ENCODE measurements at regions not wholly inside any gene's neighbourhood (a gene's known extent, or its start where the extent isn't known, plus 50 kb on each side); places are given as distances from the start of the nearest gene placed in this dataset.

DNA sequence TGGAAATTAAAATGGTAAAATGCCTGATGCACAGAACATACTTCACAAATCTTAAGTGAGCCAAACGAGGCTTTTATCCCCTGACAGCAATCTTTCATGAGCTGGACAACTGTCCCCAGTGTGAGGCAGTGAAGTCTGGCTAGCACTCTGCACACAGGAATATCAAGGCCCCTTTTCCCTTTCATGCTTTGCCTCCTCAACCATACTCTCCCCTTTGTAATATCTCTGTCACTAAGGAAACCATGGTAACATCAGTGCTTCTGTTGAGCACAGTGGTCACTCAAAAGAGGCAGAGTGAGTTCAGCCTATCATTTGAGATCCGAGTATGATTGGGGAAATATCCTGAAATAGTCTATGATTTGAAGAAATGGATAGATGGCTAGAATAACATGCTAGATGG is 318.3 kb downstream of the ENC1 start:
- H3K4me3 ChIP-seq (ENCODE audit: control insufficient read depth, low read depth, low read length), result no peak overlapping the region
- DNase-seq (ENCODE audit: low read depth), result no peak
- TF ChIP-seq, protein P1, sequence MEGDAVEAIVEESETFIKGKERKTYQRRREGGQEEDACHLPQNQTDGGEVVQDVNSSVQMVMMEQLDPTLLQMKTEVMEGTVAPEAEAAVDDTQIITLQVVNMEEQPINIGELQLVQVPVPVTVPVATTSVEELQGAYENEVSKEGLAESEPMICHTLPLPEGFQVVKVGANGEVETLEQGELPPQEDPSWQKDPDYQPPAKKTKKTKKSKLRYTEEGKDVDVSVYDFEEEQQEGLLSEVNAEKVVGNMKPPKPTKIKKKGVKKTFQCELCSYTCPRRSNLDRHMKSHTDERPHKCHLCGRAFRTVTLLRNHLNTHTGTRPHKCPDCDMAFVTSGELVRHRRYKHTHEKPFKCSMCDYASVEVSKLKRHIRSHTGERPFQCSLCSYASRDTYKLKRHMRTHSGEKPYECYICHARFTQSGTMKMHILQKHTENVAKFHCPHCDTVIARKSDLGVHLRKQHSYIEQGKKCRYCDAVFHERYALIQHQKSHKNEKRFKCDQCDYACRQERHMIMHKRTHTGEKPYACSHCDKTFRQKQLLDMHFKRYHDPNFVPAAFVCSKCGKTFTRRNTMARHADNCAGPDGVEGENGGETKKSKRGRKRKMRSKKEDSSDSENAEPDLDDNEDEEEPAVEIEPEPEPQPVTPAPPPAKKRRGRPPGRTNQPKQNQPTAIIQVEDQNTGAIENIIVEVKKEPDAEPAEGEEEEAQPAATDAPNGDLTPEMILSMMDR (IDR thresholded peaks at IDR 0.05; ENCODE audit: control insufficient read depth, insufficient read depth, low read depth, low read length, missing control alignments), result no peak

DNA sequence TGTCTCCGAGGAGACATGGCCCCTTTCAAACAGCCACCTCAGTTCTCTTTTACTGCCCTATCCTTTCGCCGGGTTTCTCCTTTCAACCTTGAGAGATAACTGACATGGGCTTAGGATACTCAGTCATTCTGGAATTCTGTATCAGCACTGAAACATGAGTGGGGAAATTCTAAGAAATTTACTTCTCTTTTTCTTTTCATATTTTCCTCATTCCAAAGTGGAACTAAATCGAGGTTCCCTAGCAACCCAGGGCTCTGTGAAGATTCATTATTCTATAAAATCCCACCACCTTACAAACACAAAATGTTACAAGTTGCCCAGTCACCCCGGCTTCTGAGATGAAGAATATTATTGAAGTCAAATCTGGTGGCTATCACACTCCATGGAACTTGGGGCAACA is 319.2 kb downstream of the ENC1 start:
- no peak for DNase-seq (ENCODE audit: low read depth)
- H3K4me3 ChIP-seq (ENCODE audit: control insufficient read depth, low read depth, low read length), result no peak overlapping the region
- TF ChIP-seq, protein P1 (IDR thresholded peaks at IDR 0.05; ENCODE audit: control insufficient read depth, insufficient read depth, low read depth, low read length, missing control alignments), result no peak

DNA sequence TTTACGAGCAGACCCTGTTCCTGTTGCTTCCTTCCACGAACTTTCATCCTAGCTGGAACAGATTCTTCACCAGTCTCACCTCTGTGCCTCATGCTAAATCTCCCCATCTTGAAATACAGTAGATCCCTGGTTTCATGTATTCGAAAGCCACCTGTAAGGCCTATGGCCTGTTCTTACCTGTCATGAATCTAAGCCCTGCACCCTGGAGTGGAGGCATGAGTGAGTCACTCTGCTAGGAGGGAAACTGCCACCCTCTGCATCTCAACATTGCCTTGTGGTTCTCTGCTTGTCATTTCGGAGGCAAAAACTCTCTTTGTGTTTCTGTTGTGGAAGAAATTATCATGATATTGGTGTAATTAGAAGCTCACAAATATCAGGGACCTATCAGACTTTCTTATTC is 320.0 kb downstream of the ENC1 start:
- TF ChIP-seq, protein P1 (IDR thresholded peaks at IDR 0.05; ENCODE audit: control insufficient read depth, insufficient read depth, low read depth, low read length, missing control alignments), result no peak
- no peak for DNase-seq (ENCODE audit: low read depth)
- H3K4me3 ChIP-seq (ENCODE audit: control insufficient read depth, low read depth, low read length), result no peak overlapping the region

DNA sequence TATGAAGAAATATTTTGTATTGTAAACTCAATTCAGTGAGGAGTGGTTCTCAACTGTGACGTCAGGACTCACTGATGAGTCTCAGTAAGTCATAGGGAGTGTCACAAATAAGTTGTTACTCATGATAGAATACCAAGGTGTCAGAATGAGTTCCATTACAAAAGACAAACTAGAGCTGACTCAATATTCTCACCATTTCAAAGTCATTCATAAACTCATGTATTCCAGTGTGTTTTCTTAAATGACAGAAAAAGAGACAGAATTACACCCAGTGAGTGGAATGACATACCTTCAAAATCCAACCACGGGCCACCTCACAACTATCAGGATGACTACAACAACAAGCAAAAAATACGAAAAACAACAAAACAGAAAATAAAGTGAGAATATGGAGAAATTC is 321.5 kb downstream of the ENC1 start:
- TF ChIP-seq, protein P1 (IDR thresholded peaks at IDR 0.05; ENCODE audit: control insufficient read depth, insufficient read depth, low read depth, low read length, missing control alignments), result no peak
- no peak overlapping the region for H3K4me3 ChIP-seq (ENCODE audit: control insufficient read depth, low read depth, low read length)
- no peak for DNase-seq (ENCODE audit: low read depth)

DNA sequence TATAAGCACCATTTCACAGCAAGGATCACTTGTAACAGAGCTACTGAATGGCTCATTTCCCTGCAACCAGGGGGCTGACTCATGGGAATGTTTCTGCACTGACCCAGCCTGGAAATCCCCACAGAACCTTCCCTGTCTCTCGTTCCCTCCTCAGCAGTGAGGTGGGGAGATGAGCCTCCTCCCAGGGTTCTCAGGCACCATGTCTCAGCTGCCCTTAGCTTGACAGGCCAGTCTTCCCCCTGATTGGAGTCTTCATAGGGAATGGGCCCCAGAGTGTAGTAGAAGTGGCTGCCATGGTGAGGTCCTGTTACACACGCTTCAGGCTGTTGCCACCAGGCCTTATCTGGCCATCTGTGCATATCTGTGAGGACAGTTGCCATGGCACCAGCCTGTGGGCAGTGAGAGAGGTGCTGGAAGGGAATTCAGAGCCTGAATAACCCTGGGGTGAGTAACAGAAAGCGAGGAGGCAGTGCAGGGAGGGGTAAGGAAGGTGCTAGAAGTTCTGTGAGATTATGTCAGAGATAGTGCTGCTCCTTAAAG is 324.4 kb downstream of the ENC1 start:
- TF ChIP-seq, protein P1 (IDR thresholded peaks at IDR 0.05; ENCODE audit: control insufficient read depth, insufficient read depth, low read depth, low read length, missing control alignments), result no peak
- DNase-seq (ENCODE audit: low read depth), result peak; percentile 89
- no peak overlapping the region for H3K4me3 ChIP-seq (ENCODE audit: control insufficient read depth, low read depth, low read length)

DNA sequence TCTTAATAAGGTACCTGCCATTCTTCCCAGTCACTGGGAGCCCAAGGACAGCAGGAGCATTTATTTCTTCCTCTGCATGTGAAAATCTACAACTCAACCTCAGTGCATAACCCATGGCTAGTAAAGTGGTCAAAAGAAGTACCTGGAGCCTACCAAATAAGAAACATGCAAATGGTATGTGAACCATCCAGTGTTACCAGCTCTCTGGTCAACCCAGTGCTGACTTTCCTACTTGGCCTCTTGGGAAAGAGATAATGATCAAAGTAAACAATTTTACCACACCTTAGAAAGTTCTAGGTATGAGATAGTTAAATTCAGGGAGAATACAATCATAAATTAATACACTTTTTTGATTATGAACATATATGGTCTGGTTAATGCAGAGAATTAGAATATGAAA is 325.6 kb downstream of the ENC1 start:
- no peak for DNase-seq (ENCODE audit: low read depth)
- TF ChIP-seq, protein P1 (IDR thresholded peaks at IDR 0.05; ENCODE audit: control insufficient read depth, insufficient read depth, low read depth, low read length, missing control alignments), result no peak
- H3K4me3 ChIP-seq (ENCODE audit: control insufficient read depth, low read depth, low read length), result no peak overlapping the region

DNA sequence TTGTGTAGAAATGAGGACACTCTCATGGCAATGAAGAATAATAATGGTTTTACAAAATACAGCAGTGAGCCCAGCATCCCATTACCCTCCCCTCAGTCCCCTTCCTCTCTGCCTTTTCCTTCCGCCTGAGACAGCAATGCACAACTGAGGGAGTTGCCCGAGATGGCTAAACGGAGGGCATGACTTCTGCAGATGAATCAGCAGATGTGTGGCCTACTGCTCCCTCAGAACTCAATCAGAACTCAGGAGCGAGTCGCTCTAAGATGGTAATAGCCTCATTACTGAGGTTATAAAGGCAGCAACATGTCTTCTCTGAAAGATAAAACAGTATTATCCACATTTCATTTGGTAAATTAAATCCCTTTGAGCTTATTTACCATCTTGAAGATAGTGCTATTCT is 326.6 kb downstream of the ENC1 start:
- DNase-seq (ENCODE audit: low read depth), result no peak
- TF ChIP-seq, protein P1 (IDR thresholded peaks at IDR 0.05; ENCODE audit: control insufficient read depth, insufficient read depth, low read depth, low read length, missing control alignments), result no peak

More for the DNA sequence above, 326.6 kb downstream of the ENC1 start:
- H3K4me3 ChIP-seq (ENCODE audit: control insufficient read depth, low read depth, low read length), result no peak overlapping the region
